ENCODE measurements at regions not wholly inside any gene's neighbourhood (a gene's known extent, or its start where the extent isn't known, plus 50 kb on each side); places are given as distances from the start of the nearest gene placed in this dataset.

DNA sequence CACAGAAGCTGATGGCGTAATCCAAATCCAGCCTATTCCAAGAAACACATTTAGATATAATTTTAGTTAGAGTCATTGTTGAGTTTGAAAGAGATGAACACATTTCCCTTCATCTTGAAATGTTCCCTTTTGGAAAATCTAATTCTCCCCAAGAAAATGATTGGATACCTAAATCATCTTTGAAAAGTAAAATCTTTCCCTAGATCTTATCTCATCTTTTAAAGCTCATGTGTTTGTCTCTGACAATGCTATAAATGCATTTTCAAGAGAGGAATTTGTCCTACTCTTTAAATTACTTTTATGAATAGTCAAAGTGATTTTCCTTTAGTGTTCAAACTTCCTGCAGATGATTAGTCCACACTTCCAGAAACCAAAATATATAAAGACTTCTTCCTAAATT lies 82.6 kb upstream of the CNTN6 start:
- DNase-seq (ENCODE audit: low spot score in 2 of 2) (no peak), FAIRE-seq (no peak)

DNA sequence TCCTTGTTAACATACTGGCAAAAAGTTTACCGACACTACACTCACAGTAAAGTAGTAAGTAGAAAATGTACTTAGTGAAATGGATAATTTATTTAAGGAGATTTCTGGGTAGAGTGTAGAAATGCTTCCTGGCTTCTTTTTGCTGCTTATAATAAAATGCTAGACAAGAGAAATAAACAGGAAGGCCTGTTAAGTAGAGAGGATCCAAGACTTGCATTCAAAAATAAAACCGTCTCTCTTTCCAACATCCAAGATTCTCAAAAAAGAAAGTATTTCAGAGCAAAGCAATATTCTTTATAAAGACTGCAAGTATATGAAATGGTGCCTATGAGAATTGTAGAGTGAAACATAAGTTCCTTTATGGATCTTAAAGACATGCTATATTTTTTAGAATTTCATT lies 77.0 kb upstream of the CNTN6 start:
- no peak for FAIRE-seq
- DNase-seq (ENCODE audit: low spot score in 2 of 2), result no peak

DNA sequence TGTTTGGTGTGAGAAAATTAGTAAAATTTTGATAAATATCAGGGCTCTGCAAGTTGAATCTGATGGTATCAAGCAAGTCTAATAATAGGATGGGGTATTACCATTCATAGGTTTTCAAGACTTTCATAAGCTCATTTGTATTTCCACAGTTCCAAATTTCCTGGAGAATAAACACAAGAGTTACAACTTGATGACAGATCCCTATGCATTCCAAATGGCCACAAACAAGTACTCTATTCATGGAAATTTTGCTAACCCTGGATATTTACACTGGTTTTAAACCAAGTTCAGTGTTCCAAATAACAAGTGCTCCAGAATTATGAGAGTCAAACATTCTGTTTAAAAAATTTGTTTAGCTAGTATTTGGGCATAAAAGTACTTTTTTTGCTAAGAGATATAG lies 75.0 kb upstream of the CNTN6 start:
- no peak for DNase-seq (ENCODE audit: low spot score in 2 of 2)
- no peak for FAIRE-seq

DNA sequence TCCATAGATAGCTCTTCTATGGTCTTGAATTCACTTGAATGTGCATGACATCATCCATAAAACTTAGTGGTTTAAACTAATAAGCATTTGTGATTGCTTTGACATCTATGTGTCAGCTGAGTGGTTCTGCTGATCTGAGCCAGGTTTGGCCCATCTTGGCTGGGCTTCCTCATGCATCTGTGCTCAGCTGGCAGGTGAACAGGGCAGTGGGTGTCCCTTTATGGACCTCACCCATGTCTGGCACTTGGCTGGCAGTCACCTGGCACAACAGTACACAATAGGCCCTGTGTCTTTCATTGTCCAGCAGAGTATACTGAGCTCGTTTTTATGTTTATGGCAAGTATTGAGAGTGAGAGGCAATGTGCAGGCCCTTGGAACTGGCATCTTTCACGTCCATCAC lies 73.7 kb upstream of the CNTN6 start:
- DNase-seq (ENCODE audit: low spot score in 2 of 2) (no peak), FAIRE-seq (no peak)

DNA sequence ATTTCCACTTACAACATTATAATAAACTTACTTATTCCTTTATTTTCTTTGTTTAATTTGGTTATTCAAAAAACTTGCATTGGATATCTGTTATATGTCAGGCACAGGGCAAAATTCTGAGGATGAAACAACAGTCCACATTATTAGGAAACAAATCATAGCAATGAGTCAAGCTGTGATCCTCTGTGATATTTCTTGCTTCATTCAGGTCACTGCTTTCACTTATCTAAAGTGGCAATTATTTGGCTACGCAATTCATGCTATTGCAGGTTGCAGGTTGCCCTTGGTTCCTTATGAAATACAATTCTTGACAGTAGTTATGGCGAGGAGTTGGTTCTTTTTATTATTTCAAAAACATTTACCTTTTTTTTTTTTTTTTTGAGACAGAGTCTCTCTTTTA lies 66.4 kb upstream of the CNTN6 start:
- FAIRE-seq (no peak), DNase-seq (ENCODE audit: low spot score in 2 of 2) (no peak)

DNA sequence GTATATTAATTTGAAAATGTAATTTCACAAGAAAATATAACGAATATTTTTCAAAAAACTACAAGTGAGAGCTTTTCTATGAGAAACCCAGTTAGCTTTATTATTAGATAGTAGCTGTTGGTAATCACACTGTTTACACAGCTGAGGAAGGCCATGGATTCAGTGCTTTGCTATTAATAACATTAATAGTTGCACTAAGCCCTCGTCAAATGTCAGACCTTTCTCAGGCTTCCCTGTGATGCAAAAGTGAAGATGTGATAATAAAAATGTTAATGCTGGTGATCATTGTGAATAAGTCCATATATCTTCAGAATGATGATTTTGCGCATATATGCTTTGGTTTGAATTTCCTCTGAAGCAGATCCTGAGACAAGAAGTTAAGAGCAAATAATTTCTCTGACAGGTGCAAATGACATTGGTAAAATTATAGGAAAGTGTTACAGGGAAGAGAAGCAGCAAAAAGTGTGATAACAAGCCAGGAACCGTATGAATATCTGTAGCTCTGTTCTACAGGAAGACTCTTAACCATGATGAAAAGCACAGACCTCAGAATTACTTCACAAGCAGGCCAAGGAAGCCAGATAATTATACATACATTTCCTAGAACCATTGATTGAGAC lies 56.5 kb upstream of the CNTN6 start:
- DNase-seq (ENCODE audit: low spot score in 2 of 2) (no peak), FAIRE-seq (no peak)

DNA sequence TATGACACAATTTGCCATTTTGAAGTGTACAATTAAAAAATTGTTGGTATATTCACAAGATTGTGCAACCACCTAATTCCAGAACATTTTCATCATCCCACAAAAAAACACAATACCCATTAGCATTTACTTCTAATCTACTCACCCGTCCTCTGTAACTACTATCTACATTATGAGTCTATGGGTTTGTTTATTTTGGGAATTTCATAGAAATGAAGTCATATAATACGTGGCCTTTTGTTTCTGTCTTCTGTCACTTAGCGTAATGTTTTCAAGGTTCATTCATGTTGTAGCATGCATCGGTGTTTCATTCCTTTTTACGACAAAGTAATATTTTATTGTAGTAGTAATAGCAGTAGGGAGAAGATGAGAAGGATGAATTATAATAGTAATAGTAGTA lies 55.2 kb upstream of the CNTN6 start:
- FAIRE-seq (no peak), DNase-seq (ENCODE audit: low spot score in 2 of 2) (no peak)
